ENCODE measurements at regions not wholly inside any gene's neighbourhood (a gene's known extent, or its start where the extent isn't known, plus 50 kb on each side); places are given as distances from the start of the nearest gene placed in this dataset.
"Not testable (repeated sequence)": the region's sequence is repeated elsewhere in the genome, so short reads cannot be mapped to it uniquely, and the experiment has no call there.

DNA sequence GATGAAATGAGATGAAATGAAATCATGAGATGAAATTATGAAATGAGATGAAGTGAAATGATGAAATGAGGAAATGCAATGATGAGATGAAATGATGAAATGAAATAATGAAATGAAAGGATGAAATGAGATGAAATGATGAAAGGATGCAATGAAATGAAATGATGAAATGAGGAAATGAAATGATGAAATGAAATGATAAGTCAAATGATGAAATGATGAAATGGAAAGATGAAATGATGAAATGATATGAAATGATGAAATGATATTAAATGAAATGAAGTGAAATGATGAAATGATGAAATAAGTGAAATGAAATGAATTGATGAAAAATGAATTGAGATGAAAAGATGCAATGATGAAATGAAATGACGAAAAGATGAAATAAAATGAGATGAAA, 220.2 kb upstream of the VKORC1L1 start:
- TF ChIP-seq, protein P1, sequence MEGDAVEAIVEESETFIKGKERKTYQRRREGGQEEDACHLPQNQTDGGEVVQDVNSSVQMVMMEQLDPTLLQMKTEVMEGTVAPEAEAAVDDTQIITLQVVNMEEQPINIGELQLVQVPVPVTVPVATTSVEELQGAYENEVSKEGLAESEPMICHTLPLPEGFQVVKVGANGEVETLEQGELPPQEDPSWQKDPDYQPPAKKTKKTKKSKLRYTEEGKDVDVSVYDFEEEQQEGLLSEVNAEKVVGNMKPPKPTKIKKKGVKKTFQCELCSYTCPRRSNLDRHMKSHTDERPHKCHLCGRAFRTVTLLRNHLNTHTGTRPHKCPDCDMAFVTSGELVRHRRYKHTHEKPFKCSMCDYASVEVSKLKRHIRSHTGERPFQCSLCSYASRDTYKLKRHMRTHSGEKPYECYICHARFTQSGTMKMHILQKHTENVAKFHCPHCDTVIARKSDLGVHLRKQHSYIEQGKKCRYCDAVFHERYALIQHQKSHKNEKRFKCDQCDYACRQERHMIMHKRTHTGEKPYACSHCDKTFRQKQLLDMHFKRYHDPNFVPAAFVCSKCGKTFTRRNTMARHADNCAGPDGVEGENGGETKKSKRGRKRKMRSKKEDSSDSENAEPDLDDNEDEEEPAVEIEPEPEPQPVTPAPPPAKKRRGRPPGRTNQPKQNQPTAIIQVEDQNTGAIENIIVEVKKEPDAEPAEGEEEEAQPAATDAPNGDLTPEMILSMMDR (IDR thresholded peaks at IDR 0.05 in 2 of 3, conservative IDR thresholded peaks at IDR 0.05 in 1 of 3; ENCODE audit: insufficient read depth in 2 of 3, low read depth in 1 of 3, low read length in 3 of 3), result not testable (repeated sequence)
- not testable (repeated sequence) for TF ChIP-seq NBN (IDR thresholded peaks at IDR 0.05; ENCODE audit: low read depth); NFIC (IDR thresholded peaks at IDR 0.05)

Measured in K562 (cell line).